Activated naive CD4-positive, alpha-beta T cell treated with Interleukin-2 at 50 U/mL for 16 hours (primary cell): ENCODE measurements at regions not wholly inside any gene's neighbourhood (a gene's known extent, or its start where the extent isn't known, plus 50 kb on each side); places are given as distances from the start of the nearest gene placed in this dataset.
"Not testable (repeated sequence)": the region's sequence is repeated elsewhere in the genome, so short reads cannot be mapped to it uniquely, and the experiment has no call there.

Source experiments
- DNase-seq: peaks from one replicate; pipeline ENCODE4 v3.0.0-alpha.2; 2020

DNA sequence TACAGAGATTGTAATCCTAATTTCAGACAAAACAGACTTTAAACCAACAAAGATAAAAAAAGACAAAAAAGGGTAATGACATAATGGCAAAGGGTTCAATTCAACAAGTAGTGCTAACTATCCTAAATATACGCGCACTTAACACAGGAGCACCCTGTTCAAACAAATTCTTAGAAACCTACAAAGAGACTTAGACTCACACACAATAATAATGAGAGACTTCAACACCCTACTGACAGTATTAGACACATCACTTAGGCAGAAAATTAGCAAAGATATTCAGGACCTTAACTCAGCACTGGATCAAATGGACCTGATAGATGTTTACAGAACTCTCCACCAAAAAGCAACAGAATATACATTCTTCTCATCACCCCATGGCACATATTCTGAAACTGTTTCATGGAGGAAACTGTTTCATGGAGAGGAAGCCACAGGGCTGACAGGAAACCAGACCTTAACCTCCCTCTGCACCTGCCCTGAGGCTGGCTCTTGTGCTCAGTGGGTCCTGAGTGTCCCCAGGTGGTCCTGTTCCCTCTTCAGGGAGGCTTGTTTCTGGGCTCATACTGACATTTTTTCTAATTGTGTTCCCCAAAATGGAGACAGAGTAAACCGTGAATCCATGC lies 54.7 kb downstream of the OR4M2 start:
- DNase-seq: not testable (repeated sequence)

- not testable (repeated sequence) for DNase-seq
Measured at GRCh38 chr15:22137572-22137971, 57.2 kb downstream of the OR4M2 start.

- DNase-seq: not testable (repeated sequence)
Measured at GRCh38 chr15:22141106-22141505, 60.8 kb downstream of the OR4M2 start.

DNA sequence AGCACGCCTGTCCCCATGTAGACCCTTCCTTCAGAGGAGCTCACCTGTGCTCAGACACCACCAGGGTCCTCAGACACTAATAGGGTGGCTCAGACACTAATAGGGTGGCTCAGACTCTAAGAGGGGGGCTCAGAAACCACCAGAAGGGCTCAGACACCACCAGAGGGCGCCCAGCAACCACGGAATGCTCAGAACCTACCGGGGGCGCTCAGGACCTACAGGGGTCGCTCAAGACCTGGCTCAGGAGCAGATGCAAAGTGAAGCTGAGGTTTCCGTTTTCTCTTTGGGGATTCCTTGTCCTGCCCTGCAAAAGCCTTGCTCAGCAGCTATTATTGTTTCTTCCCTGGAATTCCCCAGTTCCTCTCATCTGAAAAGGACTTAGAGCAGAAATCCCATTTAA lies 67.8 kb downstream of the OR4M2 start:
- DNase-seq: not testable (repeated sequence)

DNA sequence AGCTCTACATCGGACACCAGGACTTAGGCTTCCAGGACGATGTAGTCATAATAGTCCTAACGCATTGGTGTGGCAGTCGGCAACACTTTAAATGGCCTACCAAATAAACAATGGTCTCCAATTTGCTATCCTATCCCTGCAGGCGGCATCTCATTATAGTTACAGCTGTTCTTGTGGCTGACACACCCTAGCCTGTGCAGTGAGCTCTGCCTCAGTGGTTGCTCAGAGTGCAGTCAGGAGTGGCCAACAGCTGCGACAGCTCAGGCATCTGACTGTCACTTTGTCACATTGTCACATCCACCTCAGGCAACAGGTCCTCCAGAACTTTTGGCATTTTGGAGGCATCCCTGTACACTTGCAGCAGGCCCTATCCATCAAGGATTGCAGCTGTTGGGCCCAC lies 77.9 kb downstream of the OR4M2 start:
- not testable (repeated sequence) for DNase-seq

GRCh38 chr15:22160283-22160682 lies 80.0 kb downstream of the OR4M2 start:
- DNase-seq: not testable (repeated sequence)

- not testable (repeated sequence) for DNase-seq
Measured at GRCh38 chr15:22160741-22161140, 80.4 kb downstream of the OR4M2 start.

GRCh38 chr15:22161398-22161797 lies 81.1 kb downstream of the OR4M2 start:
- DNase-seq: not testable (repeated sequence)

DNA sequence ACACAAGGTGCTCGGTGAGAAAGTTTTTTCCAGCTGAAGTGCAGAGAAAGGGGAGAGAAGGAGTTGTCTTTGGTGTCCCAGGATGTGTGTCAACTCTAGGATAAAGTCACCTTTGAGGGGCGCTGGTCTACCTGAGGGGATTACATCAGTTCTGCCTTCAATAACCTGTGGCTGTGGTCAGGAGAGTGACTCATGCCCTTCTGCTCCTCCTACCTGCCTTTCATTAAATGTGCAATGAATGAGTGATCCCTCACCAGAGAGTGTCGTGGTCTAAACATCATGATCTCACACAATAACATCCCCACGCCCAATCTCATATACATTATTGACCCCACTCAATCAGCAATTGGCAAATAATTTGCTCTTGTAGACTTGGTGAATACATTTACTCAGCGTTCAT lies 83.4 kb downstream of the OR4M2 start:
- not testable (repeated sequence) for DNase-seq

DNA sequence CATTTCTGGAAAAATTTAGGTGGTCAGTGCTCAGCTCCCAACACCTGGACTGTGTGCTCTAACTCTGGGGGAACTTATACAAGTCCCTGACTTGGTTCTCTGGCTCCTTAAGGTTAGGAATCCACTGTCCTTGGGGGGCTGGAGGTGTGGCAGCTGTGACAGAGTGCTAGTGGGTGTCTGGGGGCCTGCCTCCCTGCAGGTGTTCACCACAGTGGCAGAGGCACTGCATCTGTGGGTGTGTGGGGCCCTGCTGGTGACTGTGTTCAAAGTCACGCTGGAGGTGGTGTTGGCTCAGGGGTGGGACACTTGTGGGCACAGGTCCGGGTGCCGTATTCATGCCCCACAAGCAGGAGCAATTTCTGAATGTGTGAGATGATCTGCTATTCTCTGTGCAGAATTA lies 87.2 kb downstream of the OR4M2 start:
- not testable (repeated sequence) for DNase-seq

GRCh38 chr15:22173029-22173998 lies 93.0 kb downstream of the OR4M2 start:
- not testable (repeated sequence) for DNase-seq

- DNase-seq: not testable (repeated sequence)
Measured at GRCh38 chr15:22174088-22174487, 93.8 kb downstream of the OR4M2 start.

DNA sequence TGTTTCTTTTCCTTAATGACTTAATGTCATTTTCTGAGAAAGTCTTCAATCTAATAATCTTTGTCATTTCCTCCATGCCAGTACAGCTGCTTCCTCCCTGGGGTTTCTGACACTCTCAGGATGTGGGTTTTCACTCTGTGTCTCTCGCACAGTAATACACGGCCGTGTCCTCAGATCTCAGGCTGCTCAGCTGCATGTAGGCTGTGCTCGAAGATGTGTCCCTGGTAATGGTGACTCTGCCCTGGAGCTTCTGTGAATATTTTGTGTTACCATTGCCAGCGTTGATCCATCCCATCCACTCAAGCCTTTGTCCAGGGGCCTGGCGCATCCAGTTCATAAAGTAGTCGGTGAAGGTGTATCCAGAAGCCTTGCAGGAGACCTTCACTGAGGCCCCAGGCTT lies 97.6 kb downstream of the OR4M2 start:
- not testable (repeated sequence) for DNase-seq

DNA sequence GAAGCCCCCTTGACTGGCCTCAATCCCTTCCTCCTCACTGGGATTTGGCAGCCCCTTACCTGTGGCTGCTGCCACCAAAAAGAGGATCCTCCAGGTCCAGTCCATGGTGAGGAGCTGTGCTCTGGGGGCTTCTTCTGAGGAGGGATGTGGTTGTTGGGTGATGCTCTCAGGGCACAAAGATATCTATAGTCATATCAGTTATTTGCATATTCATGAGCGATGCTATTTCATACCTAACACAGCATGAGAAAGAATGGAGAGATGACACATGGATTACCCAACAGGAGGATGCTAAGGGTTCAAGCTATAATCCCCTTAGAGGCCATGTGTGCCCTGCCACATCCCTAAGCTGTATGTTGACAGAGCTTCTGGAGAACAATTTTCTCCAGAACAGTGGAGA lies 98.1 kb downstream of the OR4M2 start:
- not testable (repeated sequence) for DNase-seq

DNA sequence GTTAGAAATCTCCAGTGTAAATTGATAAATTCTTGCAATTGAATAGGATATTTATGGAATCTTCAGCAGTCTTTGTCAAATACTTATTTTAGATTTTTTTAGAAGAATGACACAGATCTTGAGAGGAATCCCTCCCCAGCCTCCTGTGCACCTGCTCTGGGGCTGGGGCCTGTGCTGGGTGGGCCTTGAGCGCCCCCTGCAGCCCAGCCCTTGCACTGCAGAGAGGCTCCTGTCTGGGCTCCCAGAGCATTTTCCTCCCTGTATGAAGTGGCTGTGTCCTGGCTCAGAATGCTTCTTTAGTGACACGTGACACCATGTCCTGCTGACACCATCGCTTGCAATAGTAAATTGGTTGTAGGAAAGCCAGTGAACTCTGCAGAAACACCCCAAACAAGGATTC lies 98.7 kb downstream of the OR4M2 start:
- DNase-seq: not testable (repeated sequence)

DNA sequence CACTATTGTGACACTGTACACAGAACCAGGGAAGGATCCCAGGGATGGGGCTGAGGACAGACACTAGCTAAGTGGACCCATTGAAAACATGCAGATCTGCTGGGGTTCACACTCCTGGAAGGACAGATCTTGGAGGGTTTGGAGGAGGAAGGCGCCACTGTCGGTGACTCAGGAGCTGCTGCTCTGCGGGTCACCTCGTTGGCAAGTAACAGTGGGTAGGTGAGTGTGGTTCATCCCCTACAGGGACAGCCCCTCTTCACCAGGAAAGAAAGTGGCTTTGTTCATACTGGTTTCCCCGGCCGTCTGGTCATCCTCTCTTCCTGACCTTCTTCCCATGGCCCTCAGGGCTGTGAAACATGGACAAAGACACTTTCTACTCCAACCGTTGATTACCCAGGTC lies 100.3 kb downstream of the OR4M2 start:
- DNase-seq: not testable (repeated sequence)

GRCh38 chr15:22184678-22185077 lies 104.4 kb downstream of the OR4M2 start:
- DNase-seq: not testable (repeated sequence)

DNA sequence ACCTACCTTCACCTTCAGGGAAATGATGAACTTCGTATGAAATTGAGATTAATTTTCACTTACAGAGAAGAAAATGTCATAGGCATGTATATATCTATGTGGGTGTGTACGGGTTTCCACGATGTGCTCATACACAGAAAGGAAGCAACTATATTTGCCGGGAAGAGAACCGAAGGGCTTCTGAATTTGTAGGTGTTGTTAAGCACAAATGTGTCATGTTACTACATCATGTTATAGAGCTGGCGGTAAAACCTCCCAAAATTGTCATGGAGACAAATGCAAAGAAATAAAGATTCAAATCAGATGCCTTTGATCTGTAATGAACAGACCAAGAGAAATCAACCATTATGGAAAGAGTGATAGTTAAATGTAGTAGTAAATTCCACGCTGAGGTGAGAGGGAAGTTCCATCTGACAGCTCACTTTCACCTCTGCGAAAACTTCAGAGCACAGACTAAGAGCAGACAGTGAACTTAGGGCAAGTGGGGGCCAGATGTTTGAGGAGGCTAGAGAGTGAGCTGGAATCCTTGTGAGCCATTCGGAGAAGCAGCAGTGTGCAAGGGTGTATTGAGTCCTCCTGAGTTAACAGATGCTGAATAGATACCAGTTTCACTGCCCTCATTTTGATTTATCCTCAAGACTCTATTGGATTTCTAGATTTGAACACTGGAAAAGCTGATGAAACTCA lies 106.7 kb downstream of the OR4M2 start:
- not testable (repeated sequence) for DNase-seq

DNA sequence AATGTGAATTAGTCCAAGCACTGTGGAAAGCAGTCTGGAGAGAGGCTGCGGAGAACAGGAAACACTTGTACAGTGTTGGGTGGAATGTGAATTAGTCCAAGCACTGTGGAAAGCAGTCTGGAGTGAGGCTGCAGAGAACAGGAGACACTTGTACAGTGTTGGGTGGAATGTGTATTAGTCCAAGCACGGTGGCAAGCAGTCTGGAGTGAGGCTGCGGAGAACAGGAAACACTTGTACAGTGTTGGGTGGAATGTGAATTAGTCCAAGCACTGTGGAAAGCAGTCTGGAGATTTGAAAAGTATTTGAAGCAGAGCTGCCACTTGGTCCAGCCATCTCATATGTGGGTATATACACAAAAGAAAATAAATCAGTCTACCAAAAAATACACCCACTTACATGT lies 111.5 kb downstream of the OR4M2 start:
- not testable (repeated sequence) for DNase-seq

DNA sequence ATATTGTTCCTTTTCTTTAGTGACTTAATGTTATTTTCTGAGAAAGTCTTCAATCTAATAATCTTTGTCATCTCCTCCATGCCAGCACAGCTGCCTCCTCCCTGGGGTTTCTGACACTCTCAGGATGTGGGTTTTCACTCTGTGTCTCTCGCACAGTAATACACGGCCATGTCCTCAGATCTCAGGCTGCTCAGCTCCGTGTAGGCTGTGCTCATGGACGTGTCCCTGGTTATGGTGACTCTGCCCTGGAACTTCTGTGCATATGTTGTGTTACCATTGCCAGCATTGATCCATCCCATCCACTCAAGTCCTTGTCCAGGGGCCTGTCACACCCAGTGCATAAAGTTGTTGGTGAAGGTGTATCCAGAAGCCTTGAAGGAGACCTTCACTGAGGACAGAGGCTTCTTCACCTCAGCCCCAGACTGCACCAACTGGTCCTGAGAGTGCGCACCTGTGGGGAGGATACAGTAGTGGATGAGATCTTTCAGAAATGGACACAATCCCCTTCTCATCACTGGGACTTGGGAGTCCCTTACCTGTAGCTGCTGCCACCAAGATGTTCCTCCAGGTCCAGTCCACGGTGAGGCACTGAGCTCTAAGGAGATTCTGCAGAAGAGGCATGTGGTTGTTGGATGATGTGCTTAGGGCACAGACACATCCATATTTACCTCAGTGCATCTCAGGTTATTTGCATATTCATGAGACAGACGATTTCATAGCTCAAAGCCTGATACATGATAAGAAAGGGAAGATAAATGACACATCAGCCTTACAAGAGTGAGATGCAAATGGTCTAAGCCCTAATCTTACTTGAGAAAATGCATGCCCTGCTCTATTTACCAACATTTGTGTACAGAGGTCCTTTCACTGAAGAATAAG lies 114.7 kb downstream of the OR4M2 start:
- not testable (repeated sequence) for DNase-seq

DNA sequence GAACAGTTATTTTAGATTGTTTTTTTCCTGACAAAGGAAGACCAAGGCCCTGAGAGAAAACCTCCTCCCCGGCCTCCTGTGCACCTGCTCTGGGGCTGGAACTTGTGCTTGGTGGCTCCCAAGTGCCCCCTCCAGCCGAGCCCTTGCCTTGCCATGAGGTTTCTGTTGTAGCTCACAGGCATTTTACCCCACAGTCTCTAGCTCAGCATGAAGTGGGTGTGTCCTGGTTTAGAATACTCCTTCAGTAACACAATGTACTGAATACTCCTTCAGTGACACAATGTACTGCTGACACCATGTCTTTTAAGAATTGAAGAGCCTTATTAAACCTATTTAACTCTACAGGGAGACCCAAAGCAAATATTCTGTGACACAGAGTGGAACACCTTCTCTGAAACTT lies 116.1 kb downstream of the OR4M2 start:
- not testable (repeated sequence) for DNase-seq

- DNase-seq: not testable (repeated sequence)
Measured at GRCh38 chr15:22200417-22200816, 120.1 kb downstream of the OR4M2 start.
